HEK293 (cell line): ENCODE measurements at regions not wholly inside any gene's neighbourhood (a gene's known extent, or its start where the extent isn't known, plus 50 kb on each side); places are given as distances from the start of the nearest gene placed in this dataset.

Experiments
- YY1 ChIP-seq: fragments of 450-650 bp; formaldehyde crosslinking; IDR thresholded peaks from 2 replicates; pipeline ENCODE4 v1.5.1; 2018; ENCODE audit warnings: missing biosample characterization, missing genetic modification characterization
- ZNF121 ChIP-seq: fragments of 450-650 bp; formaldehyde crosslinking; IDR thresholded peaks from 2 replicates; pipeline ENCODE4 v1.5.1; 2016; ENCODE audit warnings: missing biosample characterization, missing genetic modification characterization
- TF ChIP-seq, protein P1 (sequence below): fragments of 450-650 bp; formaldehyde crosslinking; IDR thresholded peaks from 2 replicates; pipeline ENCODE4 v1.5.1; 2016; ENCODE audit warnings: missing biosample characterization, missing genetic modification characterization
- TF ChIP-seq, protein P2 (sequence below): fragments of 450-650 bp; formaldehyde crosslinking; conservative IDR thresholded peaks from 2 replicates; pipeline ENCODE4 v1.5.1; 2016; ENCODE audit warnings: low read depth, missing biosample characterization, missing genetic modification characterization

DNA sequence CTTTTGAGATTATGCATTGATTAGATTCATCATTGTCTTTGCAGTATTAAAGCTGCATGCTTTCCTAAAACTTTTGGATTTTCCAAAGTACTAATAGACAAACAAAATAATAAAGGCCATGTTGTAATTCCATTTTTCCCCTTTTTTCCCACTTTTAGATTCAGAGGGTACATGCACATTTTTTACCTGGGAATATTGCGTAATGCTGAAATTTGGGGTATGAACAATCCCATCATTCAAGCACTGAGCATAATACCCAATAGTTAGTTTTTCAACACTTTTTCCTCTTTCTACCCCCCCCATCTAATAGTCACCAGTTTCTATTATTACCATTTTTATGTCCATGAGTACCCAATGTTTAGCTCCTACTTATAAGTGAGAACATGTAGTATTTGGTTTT is 1863.6 kb downstream of the STIM2 start:
- TF ChIP-seq, protein P1, sequence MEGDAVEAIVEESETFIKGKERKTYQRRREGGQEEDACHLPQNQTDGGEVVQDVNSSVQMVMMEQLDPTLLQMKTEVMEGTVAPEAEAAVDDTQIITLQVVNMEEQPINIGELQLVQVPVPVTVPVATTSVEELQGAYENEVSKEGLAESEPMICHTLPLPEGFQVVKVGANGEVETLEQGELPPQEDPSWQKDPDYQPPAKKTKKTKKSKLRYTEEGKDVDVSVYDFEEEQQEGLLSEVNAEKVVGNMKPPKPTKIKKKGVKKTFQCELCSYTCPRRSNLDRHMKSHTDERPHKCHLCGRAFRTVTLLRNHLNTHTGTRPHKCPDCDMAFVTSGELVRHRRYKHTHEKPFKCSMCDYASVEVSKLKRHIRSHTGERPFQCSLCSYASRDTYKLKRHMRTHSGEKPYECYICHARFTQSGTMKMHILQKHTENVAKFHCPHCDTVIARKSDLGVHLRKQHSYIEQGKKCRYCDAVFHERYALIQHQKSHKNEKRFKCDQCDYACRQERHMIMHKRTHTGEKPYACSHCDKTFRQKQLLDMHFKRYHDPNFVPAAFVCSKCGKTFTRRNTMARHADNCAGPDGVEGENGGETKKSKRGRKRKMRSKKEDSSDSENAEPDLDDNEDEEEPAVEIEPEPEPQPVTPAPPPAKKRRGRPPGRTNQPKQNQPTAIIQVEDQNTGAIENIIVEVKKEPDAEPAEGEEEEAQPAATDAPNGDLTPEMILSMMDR (tag by site-specific recombination), result no peak
- TF ChIP-seq, protein P2, sequence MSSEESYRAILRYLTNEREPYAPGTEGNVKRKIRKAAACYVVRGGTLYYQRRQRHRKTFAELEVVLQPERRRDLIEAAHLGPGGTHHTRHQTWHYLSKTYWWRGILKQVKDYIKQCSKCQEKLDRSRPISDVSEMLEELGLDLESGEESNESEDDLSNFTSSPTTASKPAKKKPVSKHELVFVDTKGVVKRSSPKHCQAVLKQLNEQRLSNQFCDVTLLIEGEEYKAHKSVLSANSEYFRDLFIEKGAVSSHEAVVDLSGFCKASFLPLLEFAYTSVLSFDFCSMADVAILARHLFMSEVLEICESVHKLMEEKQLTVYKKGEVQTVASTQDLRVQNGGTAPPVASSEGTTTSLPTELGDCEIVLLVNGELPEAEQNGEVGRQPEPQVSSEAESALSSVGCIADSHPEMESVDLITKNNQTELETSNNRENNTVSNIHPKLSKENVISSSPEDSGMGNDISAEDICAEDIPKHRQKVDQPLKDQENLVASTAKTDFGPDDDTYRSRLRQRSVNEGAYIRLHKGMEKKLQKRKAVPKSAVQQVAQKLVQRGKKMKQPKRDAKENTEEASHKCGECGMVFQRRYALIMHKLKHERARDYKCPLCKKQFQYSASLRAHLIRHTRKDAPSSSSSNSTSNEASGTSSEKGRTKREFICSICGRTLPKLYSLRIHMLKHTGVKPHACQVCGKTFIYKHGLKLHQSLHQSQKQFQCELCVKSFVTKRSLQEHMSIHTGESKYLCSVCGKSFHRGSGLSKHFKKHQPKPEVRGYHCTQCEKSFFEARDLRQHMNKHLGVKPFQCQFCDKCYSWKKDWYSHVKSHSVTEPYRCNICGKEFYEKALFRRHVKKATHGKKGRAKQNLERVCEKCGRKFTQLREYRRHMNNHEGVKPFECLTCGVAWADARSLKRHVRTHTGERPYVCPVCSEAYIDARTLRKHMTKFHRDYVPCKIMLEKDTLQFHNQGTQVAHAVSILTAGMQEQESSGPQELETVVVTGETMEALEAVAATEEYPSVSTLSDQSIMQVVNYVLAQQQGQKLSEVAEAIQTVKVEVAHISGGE (tag by site-specific recombination), result no peak
- TF ChIP-seq YY1 (tag by site-specific recombination), result no peak
- no peak for TF ChIP-seq ZNF121 (tag by site-specific recombination)
